Osteoblast (primary cell): ENCODE measurements at regions not wholly inside any gene's neighbourhood (a gene's known extent, or its start where the extent isn't known, plus 50 kb on each side); places are given as distances from the start of the nearest gene placed in this dataset.

Experiments used
- DNase-seq: peaks from one replicate; pipeline ENCODE4 v3.0.0; 2011; ENCODE audit warnings: low spot score, mixed read lengths; ENCODE audit not compliant: insufficient read length; ENCODE audit errors: missing footprints
- H2AFZ ChIP-seq: 2 replicates; pipeline ENCODE4 v1.6.0; 2011; ENCODE audit warnings: mild to moderate bottlenecking, low read length
- H3K27ac ChIP-seq: 2 replicates; pipeline ENCODE4 v1.5.1; 2011; ENCODE audit warnings: mild to moderate bottlenecking, low read depth, low read length, moderate library complexity
- H3K27me3 ChIP-seq: 2 replicates; pipeline ENCODE4 v1.6.0; 2012; ENCODE audit warnings: mild to moderate bottlenecking, control low read depth, inconsistent platforms, low read length, moderate library complexity; ENCODE audit not compliant: insufficient read depth
- H3K36me3 ChIP-seq: 2 replicates; pipeline ENCODE4 v1.5.1; 2011; ENCODE audit warnings: mild to moderate bottlenecking, low read length, control low read depth, moderate library complexity; ENCODE audit not compliant: insufficient read depth
- H3K4me1 ChIP-seq: 2 replicates; pipeline ENCODE4 v1.5.1; 2011; ENCODE audit warnings: mild to moderate bottlenecking, low read length, control low read depth, moderate library complexity; ENCODE audit not compliant: insufficient read depth
- H3K4me2 ChIP-seq: 2 replicates; pipeline ENCODE4 v1.6.0; 2011; ENCODE audit warnings: mild to moderate bottlenecking, low read length; ENCODE audit not compliant: insufficient read depth
- H3K4me3 ChIP-seq: fragments of 200-600 bp; sonication (generic); 3 replicates; pipeline ENCODE4 v1.5.1; 2012; ENCODE audit warnings: mild to moderate bottlenecking, low read length, inconsistent platforms; ENCODE audit not compliant: insufficient read depth
- H3K79me2 ChIP-seq: 2 replicates; pipeline ENCODE4 v1.6.0; 2012; ENCODE audit warnings: mild to moderate bottlenecking, low read length, control low read depth, inconsistent platforms; ENCODE audit not compliant: insufficient read depth
- H3K9me3 ChIP-seq: 2 replicates; pipeline ENCODE4 v1.5.1; 2011; ENCODE audit warnings: low read depth, low read length, control low read depth
- H4K20me1 ChIP-seq: 2 replicates; pipeline ENCODE4 v1.6.0; 2012; ENCODE audit warnings: mild to moderate bottlenecking, low read length, control low read depth; ENCODE audit not compliant: insufficient read depth
- CTCF ChIP-seq: IDR thresholded peaks from 2 replicates; pipeline ENCODE4 v1.5.1; 2011; ENCODE audit warnings: mild to moderate bottlenecking, low read depth, low read length, moderate library complexity; ENCODE audit errors: extremely low read depth

DNA sequence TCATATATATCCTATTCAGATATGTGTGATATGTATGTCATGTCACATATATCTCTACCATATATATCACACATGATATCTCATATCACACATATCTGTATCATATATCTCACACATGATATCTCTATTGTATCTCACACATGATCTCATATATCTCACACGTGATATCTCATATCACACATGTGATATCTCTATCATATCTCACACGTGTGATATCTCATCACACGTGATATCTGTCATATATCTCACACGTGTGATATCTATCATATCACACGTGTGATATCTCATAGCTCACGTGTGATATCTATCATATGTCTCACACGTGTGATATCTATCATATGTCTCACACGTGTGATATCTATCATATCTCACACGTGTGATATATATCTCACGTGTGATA is 240.7 kb downstream of the MAP2K4 start:
- Histone ChIP-seq H3K36me3 (no peaks in the 10 kb centered on the region), H3K27me3 (no peaks in the 10 kb centered on the region), H3K9me3 (no peaks in the 10 kb centered on the region), H4K20me1 (no peaks in the 10 kb centered on the region), H2AFZ (no peak overlapping the region), H3K27ac (no peak overlapping the region), H3K4me2 (no peak overlapping the region), H3K4me1 (no peaks in the 10 kb centered on the region), H3K79me2 (no peaks in the 10 kb centered on the region), H3K4me3 (no peak overlapping the region)
- TF ChIP-seq CTCF, result no peak
- DNase-seq, result no peak

DNA sequence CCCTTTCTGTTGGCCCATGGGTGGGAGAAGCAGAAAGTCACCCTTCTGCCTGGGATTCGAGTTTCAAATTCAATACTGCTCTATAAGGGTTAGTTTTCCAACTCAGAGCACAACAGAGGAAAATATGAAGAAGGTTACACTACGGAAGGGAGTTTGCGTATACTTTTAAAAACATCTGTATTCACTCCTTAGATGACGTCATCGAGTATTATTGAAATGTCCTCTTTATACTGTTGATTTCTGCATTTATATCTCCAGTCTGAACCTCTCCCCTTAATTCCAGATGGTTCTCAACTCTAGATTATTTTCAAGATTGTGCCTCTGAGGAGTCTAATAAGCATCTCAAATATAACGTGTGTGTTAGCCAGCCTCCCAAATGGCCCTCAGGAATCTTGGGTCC is 249.1 kb downstream of the MAP2K4 start:
- Histone ChIP-seq H4K20me1 (no peaks in the 10 kb centered on the region), H3K4me2 (no peak overlapping the region), H3K27me3 (no peaks in the 10 kb centered on the region), H3K36me3 (no peaks in the 10 kb centered on the region), H3K4me3 (no peak overlapping the region), H3K4me1 (no peaks in the 10 kb centered on the region), H3K79me2 (no peaks in the 10 kb centered on the region), H3K9me3 (no peaks in the 10 kb centered on the region), H2AFZ (no peak overlapping the region), H3K27ac (no peak overlapping the region)
- no peak for DNase-seq
- no peak for TF ChIP-seq CTCF

GRCh38 chr17:12277827-12278226 is 257.1 kb downstream of the MAP2K4 start:
- Histone ChIP-seq H3K27me3 (no peaks in the 10 kb centered on the region), H3K9me3 (no peaks in the 10 kb centered on the region), H4K20me1 (no peaks in the 10 kb centered on the region), H3K36me3 (no peaks in the 10 kb centered on the region), H3K4me3 (no peak overlapping the region), H3K4me1 (no peaks in the 10 kb centered on the region), H3K27ac (no peak overlapping the region), H2AFZ (no peak overlapping the region), H3K4me2 (no peak overlapping the region), H3K79me2 (no peaks in the 10 kb centered on the region)
- TF ChIP-seq CTCF, result no peak
- DNase-seq, result no peak

- H3K27me3 ChIP-seq, result no peaks in the 10 kb centered on the region
- no peaks in the 10 kb centered on the region for H3K36me3 ChIP-seq
- no peaks in the 10 kb centered on the region for H3K9me3 ChIP-seq
- no peaks in the 10 kb centered on the region for H4K20me1 ChIP-seq
- no peak overlapping the region for H3K27ac ChIP-seq
- no peak for DNase-seq
- no peak overlapping the region for H2AFZ ChIP-seq
- no peak overlapping the region for H3K4me3 ChIP-seq
- no peak overlapping the region for H3K4me2 ChIP-seq
- H3K79me2 ChIP-seq, result no peaks in the 10 kb centered on the region
- TF ChIP-seq CTCF, result no peak
- no peaks in the 10 kb centered on the region for H3K4me1 ChIP-seq
Measured at GRCh38 chr17:12282056-12282455, 261.4 kb downstream of the MAP2K4 start.
